Fibroblast of lung (primary cell): ENCODE measurements at regions not wholly inside any gene's neighbourhood (a gene's known extent, or its start where the extent isn't known, plus 50 kb on each side); places are given as distances from the start of the nearest gene placed in this dataset.

Source experiments
- DNase-seq, 2 donors: peaks; one replicate each; pipeline versions ENCODE4 v3.0.0 to v3.0.0-alpha.2; 2010; ENCODE audit warnings: low read depth in 2 of 2
- H2AFZ ChIP-seq: 2 replicates; pipeline ENCODE4 v1.5.1; 2012; ENCODE audit warnings: low read length, control low read depth, inconsistent platforms
- H3K27ac ChIP-seq: 2 replicates; pipeline ENCODE4 v1.5.1; 2011; ENCODE audit warnings: low read length, control low read depth; ENCODE audit not compliant: insufficient read depth
- H3K27me3 ChIP-seq: 2 replicates; pipeline ENCODE4 v1.5.1; 2011; ENCODE audit warnings: mild to moderate bottlenecking, low read length; ENCODE audit not compliant: control insufficient read depth, insufficient read depth
- H3K36me3 ChIP-seq: 2 replicates; pipeline ENCODE4 v1.5.1; 2011; ENCODE audit warnings: low read length; ENCODE audit not compliant: control insufficient read depth, insufficient read depth
- H3K4me1 ChIP-seq: 2 replicates; pipeline ENCODE4 v1.5.1; 2011; ENCODE audit warnings: low read length; ENCODE audit not compliant: control insufficient read depth, insufficient read depth; ENCODE audit errors: extremely low read depth
- H3K4me2 ChIP-seq: 2 replicates; pipeline ENCODE4 v1.5.1; 2011; ENCODE audit warnings: low read length, control low read depth; ENCODE audit not compliant: insufficient read depth; ENCODE audit errors: extremely low read depth
- H3K4me3 ChIP-seq, 4 experiments: fragments of 200-600 bp in 1 of 4; sonication (generic) in 1 of 4; replicated peaks in 1 of 4; 2 replicates each; pipeline ENCODE4 v1.5.1; 2011 to 2016; ENCODE audit warnings: low read length in 4 of 4, low read depth in 3 of 4, mild to moderate bottlenecking in 3 of 4, control low read depth in 2 of 4, inconsistent platforms in 1 of 4, mixed read lengths in 1 of 4; ENCODE audit not compliant: insufficient read depth in 1 of 4; ENCODE audit errors: control extremely low read depth in 1 of 4
- H3K79me2 ChIP-seq: 2 replicates; pipeline ENCODE4 v1.5.1; 2012; ENCODE audit warnings: mild to moderate bottlenecking, low read length, inconsistent platforms; ENCODE audit not compliant: control insufficient read depth, insufficient read depth
- H3K9ac ChIP-seq: 2 replicates; pipeline ENCODE4 v1.5.1; 2011; ENCODE audit warnings: mild to moderate bottlenecking, low read length, control low read depth; ENCODE audit not compliant: insufficient read depth
- H3K9me3 ChIP-seq: 2 replicates; pipeline ENCODE4 v1.5.1; 2012; ENCODE audit warnings: low read depth, low read length; ENCODE audit not compliant: control insufficient read depth, insufficient read depth
- H4K20me1 ChIP-seq: 2 replicates; pipeline ENCODE4 v1.5.1; 2011; ENCODE audit warnings: low read length; ENCODE audit not compliant: control insufficient read depth, insufficient read depth; ENCODE audit errors: extremely low read depth
- EZH2 ChIP-seq: IDR thresholded peaks from 2 replicates; pipeline ENCODE4 v1.5.1; 2012; ENCODE audit warnings: low read length, control low read depth, mild to moderate bottlenecking; ENCODE audit errors: missing control alignments
- TF ChIP-seq, protein P1 (sequence below), 2 donors: IDR thresholded peaks in 1 of 2; conservative IDR thresholded peaks in 1 of 2; 1 replicate in 1 of 2; 2 replicates in 1 of 2; pipeline ENCODE4 v1.5.1; 2011 to 2012; ENCODE audit warnings: low read length in 2 of 2, control low read depth in 1 of 2, inconsistent platforms in 1 of 2, low read depth in 1 of 2, mild to moderate bottlenecking in 1 of 2

DNA sequence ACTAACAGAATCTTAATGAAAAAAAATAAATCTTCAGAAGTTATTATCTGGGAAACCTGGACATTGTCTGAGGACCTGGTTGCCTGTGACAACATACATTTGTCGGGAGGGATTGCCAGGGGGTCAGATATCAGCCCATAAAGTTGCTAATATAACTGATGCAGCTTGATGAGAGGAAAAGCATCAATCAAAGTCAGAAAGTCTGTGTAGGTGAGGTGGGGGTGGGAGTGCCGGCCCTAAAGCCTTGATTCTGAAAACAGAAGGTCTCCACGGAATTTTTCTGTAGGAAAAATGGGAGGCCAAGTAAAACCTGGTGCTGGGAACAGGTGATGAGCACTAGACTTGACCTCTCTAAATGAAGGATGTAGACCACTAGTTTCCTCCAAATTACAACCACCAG lies 281.8 kb downstream of the FGFR2 start:
- Histone ChIP-seq H3K27ac (no peak overlapping the region), H3K27me3 (no peaks in the 10 kb centered on the region), H3K9me3 (no peaks in the 10 kb centered on the region), H3K4me3 (no peak overlapping the region), H3K79me2 (no peaks in the 10 kb centered on the region), H4K20me1 (no peaks in the 10 kb centered on the region), H3K4me2 (no peak overlapping the region), H3K36me3 (no peaks in the 10 kb centered on the region), H2AFZ (no peak overlapping the region), H3K9ac (no peak overlapping the region), H3K4me1 (no peaks in the 10 kb centered on the region)
- TF ChIP-seq EZH2: no peak
- TF ChIP-seq, protein P1, sequence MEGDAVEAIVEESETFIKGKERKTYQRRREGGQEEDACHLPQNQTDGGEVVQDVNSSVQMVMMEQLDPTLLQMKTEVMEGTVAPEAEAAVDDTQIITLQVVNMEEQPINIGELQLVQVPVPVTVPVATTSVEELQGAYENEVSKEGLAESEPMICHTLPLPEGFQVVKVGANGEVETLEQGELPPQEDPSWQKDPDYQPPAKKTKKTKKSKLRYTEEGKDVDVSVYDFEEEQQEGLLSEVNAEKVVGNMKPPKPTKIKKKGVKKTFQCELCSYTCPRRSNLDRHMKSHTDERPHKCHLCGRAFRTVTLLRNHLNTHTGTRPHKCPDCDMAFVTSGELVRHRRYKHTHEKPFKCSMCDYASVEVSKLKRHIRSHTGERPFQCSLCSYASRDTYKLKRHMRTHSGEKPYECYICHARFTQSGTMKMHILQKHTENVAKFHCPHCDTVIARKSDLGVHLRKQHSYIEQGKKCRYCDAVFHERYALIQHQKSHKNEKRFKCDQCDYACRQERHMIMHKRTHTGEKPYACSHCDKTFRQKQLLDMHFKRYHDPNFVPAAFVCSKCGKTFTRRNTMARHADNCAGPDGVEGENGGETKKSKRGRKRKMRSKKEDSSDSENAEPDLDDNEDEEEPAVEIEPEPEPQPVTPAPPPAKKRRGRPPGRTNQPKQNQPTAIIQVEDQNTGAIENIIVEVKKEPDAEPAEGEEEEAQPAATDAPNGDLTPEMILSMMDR (conservative IDR thresholded peaks at IDR 0.05 in 1 of 2, IDR thresholded peaks at IDR 0.05 in 1 of 2; ENCODE audit: low read depth in 1 of 2, low read length in 2 of 2): no peak
- DNase-seq: no peak

DNA sequence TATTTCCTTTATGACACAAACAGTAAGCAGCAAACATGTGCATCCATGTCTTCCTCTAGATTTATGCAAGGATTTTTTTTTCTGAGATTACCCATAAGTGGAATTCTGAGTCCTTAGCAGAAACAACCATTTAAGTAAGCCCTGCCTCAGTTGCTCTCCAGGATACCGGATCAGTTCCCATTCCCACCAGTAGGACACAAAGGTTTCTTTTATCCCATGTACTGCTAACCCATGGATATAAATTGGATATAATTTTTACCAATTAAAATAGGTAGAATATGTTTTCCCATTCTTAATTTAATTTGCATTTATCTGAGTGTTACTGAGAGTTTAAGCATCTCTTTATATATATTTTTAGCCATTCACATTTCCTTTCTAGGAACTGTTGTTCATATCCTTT lies 280.9 kb downstream of the FGFR2 start:
- no peaks in the 10 kb centered on the region for H3K27me3 ChIP-seq
- H4K20me1 ChIP-seq: no peaks in the 10 kb centered on the region
- H3K27ac ChIP-seq: no peak overlapping the region
- H3K79me2 ChIP-seq: no peaks in the 10 kb centered on the region
- H3K9ac ChIP-seq: no peak overlapping the region
- H3K9me3 ChIP-seq: no peaks in the 10 kb centered on the region
- DNase-seq: no peak
- H3K4me2 ChIP-seq: no peak overlapping the region
- H2AFZ ChIP-seq: no peak overlapping the region
- no peak overlapping the region for H3K4me3 ChIP-seq
- no peaks in the 10 kb centered on the region for H3K36me3 ChIP-seq
- TF ChIP-seq, protein P1 (conservative IDR thresholded peaks at IDR 0.05 in 1 of 2, IDR thresholded peaks at IDR 0.05 in 1 of 2; ENCODE audit: low read depth in 1 of 2, low read length in 2 of 2): no peak
- TF ChIP-seq EZH2: no peak
- H3K4me1 ChIP-seq: no peaks in the 10 kb centered on the region

DNA sequence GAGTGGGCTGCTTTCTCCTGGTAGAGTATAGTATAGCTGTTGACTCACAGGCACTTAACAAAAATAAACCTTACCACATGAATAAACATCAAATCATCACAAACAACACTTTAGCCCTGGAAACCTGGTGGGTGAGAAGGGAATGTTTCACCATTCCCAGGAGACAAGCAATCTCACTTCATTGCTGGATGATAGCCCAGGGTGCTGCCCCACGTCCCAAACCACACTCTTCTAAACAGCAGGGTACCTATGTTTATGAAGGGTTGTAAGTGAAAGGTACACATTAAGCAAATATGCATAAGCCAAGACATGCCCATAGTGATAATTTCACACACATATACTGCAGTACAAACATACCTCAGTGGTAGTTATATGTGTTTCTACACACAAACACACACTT lies 276.2 kb downstream of the FGFR2 start:
- no peaks in the 10 kb centered on the region for H3K27me3 ChIP-seq
- no peak overlapping the region for H2AFZ ChIP-seq
- DNase-seq: no peak
- no peaks in the 10 kb centered on the region for H3K36me3 ChIP-seq
- no peaks in the 10 kb centered on the region for H3K79me2 ChIP-seq
- H3K9ac ChIP-seq: no peak overlapping the region
- H3K27ac ChIP-seq: no peak overlapping the region
- no peaks in the 10 kb centered on the region for H4K20me1 ChIP-seq
- no peak for TF ChIP-seq EZH2
- TF ChIP-seq, protein P1 (conservative IDR thresholded peaks at IDR 0.05 in 1 of 2, IDR thresholded peaks at IDR 0.05 in 1 of 2; ENCODE audit: low read depth in 1 of 2, low read length in 2 of 2): no peak
- no peaks in the 10 kb centered on the region for H3K9me3 ChIP-seq
- H3K4me1 ChIP-seq: no peaks in the 10 kb centered on the region
- no peak overlapping the region for H3K4me2 ChIP-seq
- H3K4me3 ChIP-seq: no peak overlapping the region
